H1 (cell line): ENCODE measurements at regions not wholly inside any gene's neighbourhood (a gene's known extent, or its start where the extent isn't known, plus 50 kb on each side); places are given as distances from the start of the nearest gene placed in this dataset.
A peak's percentile ranks its signal among the peaks of the same experiment; 100 is the strongest.

Experiments
- CTCF ChIA-PET: fragments of 300-600 bp; sonication (Branson Sonifier 250); formaldehyde crosslinking; loops from one replicate; lab custom pipeline; 2021; ENCODE audit not compliant: partially characterized antibody; lab: Charles Lee
- POLR2A ChIA-PET: fragments of 300-600 bp; sonication (Branson Sonifier 250); formaldehyde crosslinking; loops from one replicate; lab custom pipeline; 2021; ENCODE audit warnings: inconsistent platforms; ENCODE audit not compliant: partially characterized antibody; lab: Charles Lee
- DNase-seq, 2 experiments: peaks; one replicate each; pipeline versions ENCODE4 v3.0.0 to v3.0.0-alpha.2; 2010 to 2022; ENCODE audit warnings: low spot score in 2 of 2, low read depth in 1 of 2, mixed read lengths in 1 of 2
- FAIRE-seq: peaks from 2 replicates; lab custom pipeline; 2011; peaks lifted over from hg19 to GRCh38; lab: Jason Lieb, UNC
- H2AFZ ChIP-seq: 2 replicates; pipeline ENCODE4 v1.8.1; 2012; ENCODE audit warnings: low read length, inconsistent platforms
- H2AK5ac ChIP-seq: 2 replicates; pipeline ENCODE4 v1.6.1; 2013; ENCODE audit warnings: low read depth, low read length
- H2BK120ac ChIP-seq: replicated peaks from 2 replicates; pipeline ENCODE3; 2013; ENCODE audit warnings: low read depth, low read length, inconsistent platforms
- H2BK12ac ChIP-seq: 2 replicates; pipeline ENCODE4 v1.6.1; 2013; ENCODE audit warnings: low read depth, low read length
- H2BK15ac ChIP-seq: 2 replicates; pipeline ENCODE4 v1.6.1; 2013; ENCODE audit warnings: low read length
- H2BK20ac ChIP-seq: 2 replicates; pipeline ENCODE4 v1.6.1; 2013; ENCODE audit warnings: low read length
- H2BK5ac ChIP-seq: 2 replicates; pipeline ENCODE4 v1.6.1; 2013; ENCODE audit warnings: low read depth, low read length
- H3K14ac ChIP-seq: 2 replicates; pipeline ENCODE4 v1.6.1; 2013; ENCODE audit warnings: inconsistent platforms; ENCODE audit not compliant: insufficient read length
- H3K18ac ChIP-seq: 2 replicates; pipeline ENCODE4 v1.6.1; 2013; ENCODE audit warnings: low read length; ENCODE audit errors: extremely low read depth
- H3K23ac ChIP-seq: 2 replicates; pipeline ENCODE4 v1.6.1; 2013; ENCODE audit warnings: inconsistent platforms; ENCODE audit not compliant: insufficient read length
- H3K23me2 ChIP-seq: 2 replicates; pipeline ENCODE4 v1.6.1; 2013; ENCODE audit warnings: low read depth, low read length
- H3K27ac ChIP-seq: 2 replicates; pipeline ENCODE4 v1.6.1; 2011; ENCODE audit warnings: low read depth, low read length, inconsistent platforms
- H3K27me3 ChIP-seq, 4 experiments: replicated peaks in 1 of 4; 1 replicate in 1 of 4; 2 replicates in 3 of 4; pipeline versions ENCODE4 v1.6.1 to v1.8.1; 2011 to 2013; ENCODE audit warnings: low read length in 3 of 4, mild to moderate bottlenecking in 3 of 4, inconsistent platforms in 2 of 4, mixed read lengths in 2 of 4, moderate library complexity in 1 of 4; ENCODE audit not compliant: control insufficient read depth in 3 of 4, insufficient read depth in 3 of 4; ENCODE audit errors: extremely low read depth in 1 of 4
- H3K36me3 ChIP-seq, 4 experiments: 2 replicates each; pipeline versions ENCODE4 v1.6.1 to v1.8.1; 2011 to 2013; ENCODE audit warnings: mild to moderate bottlenecking in 4 of 4, low read length in 3 of 4, moderate library complexity in 2 of 4, control low read depth in 1 of 4, inconsistent platforms in 1 of 4; ENCODE audit not compliant: insufficient read depth in 4 of 4, control insufficient read depth in 2 of 4
- H3K4ac ChIP-seq: replicated peaks from 2 replicates; pipeline ENCODE3; 2013; ENCODE audit warnings: low read length, low read depth, mixed read lengths, inconsistent platforms; ENCODE audit not compliant: insufficient read length
- H3K4me1 ChIP-seq, 4 experiments: replicated peaks in 1 of 4; 1 replicate in 1 of 4; 2 replicates in 3 of 4; pipeline versions ENCODE4 v1.6.1 to v1.8.1; 2011 to 2013; ENCODE audit warnings: low read length in 3 of 4, inconsistent platforms in 2 of 4, mixed read lengths in 1 of 4; ENCODE audit not compliant: insufficient read depth in 4 of 4, control insufficient read depth in 3 of 4
- H3K4me2 ChIP-seq, 2 experiments: 2 replicates each; pipeline versions ENCODE4 v1.6.1 to v1.8.1; 2011 to 2013; ENCODE audit warnings: low read depth in 2 of 2, low read length in 2 of 2, control low read depth in 1 of 2, inconsistent platforms in 1 of 2, mild to moderate bottlenecking in 1 of 2; ENCODE audit not compliant: insufficient read depth in 1 of 2
- H3K4me3 ChIP-seq, 4 experiments: fragments of 200-600, 300-600 bp in 1 of 4; sonication (generic), shearing (Covaris generic), sonication (Bioruptor Twin) in 1 of 4; 2 replicates each; pipeline versions ENCODE4 v1.5.1 to v1.8.1; 2011 to 2016; ENCODE audit warnings: low read length in 4 of 4, low read depth in 3 of 4, control low read depth in 2 of 4, inconsistent platforms in 2 of 4, mild to moderate bottlenecking in 2 of 4, mixed read lengths in 1 of 4, moderate library complexity in 1 of 4; ENCODE audit not compliant: insufficient read depth in 2 of 4; ENCODE audit errors: extremely low read depth in 1 of 4
- H3K56ac ChIP-seq: replicated peaks from 2 replicates; pipeline ENCODE3; 2013; ENCODE audit warnings: low read depth, mild to moderate bottlenecking, mixed read lengths, low read length, inconsistent platforms; ENCODE audit not compliant: insufficient read length
- H3K79me1 ChIP-seq: 2 replicates; pipeline ENCODE4 v1.6.1; 2013; ENCODE audit warnings: low read depth, low read length, control low read depth
- H3K79me2 ChIP-seq, 2 experiments: 2 replicates each; pipeline versions ENCODE4 v1.6.1 to v1.8.1; 2012 to 2013; ENCODE audit warnings: low read length in 2 of 2, mild to moderate bottlenecking in 2 of 2, inconsistent platforms in 1 of 2; ENCODE audit not compliant: insufficient read depth in 2 of 2, control insufficient read depth in 1 of 2
- H3K9ac ChIP-seq, 4 experiments: replicated peaks in 1 of 4; 1 replicate in 1 of 4; 2 replicates in 3 of 4; pipeline versions ENCODE4 v1.6.1 to v1.8.1; 2011 to 2013; ENCODE audit warnings: low read depth in 3 of 4, low read length in 3 of 4, control low read depth in 2 of 4, mild to moderate bottlenecking in 2 of 4, moderate library complexity in 2 of 4, inconsistent platforms in 1 of 4; ENCODE audit errors: extremely low read depth in 1 of 4
- H3K9me3 ChIP-seq, 2 experiments: 2 replicates each; pipeline versions ENCODE4 v1.6.1 to v1.8.1; 2012 to 2013; ENCODE audit warnings: mild to moderate bottlenecking in 2 of 2, moderate library complexity in 2 of 2, control low read depth in 1 of 2, inconsistent platforms in 1 of 2, low read depth in 1 of 2, low read length in 1 of 2, mixed read lengths in 1 of 2; ENCODE audit not compliant: insufficient read depth in 2 of 2
- H4K20me1 ChIP-seq, 2 experiments: replicated peaks in 1 of 2; 2 replicates each; pipeline versions ENCODE3 to v1.8.1; 2011 to 2013; ENCODE audit warnings: inconsistent platforms in 2 of 2, low read length in 2 of 2, mild to moderate bottlenecking in 1 of 2; ENCODE audit not compliant: insufficient read depth in 2 of 2, control insufficient read depth in 1 of 2
- H4K5ac ChIP-seq: 2 replicates; pipeline ENCODE4 v1.6.1; 2013; ENCODE audit warnings: low read length, low read depth, mixed read lengths, inconsistent platforms; ENCODE audit not compliant: insufficient read length
- H4K8ac ChIP-seq: 2 replicates; pipeline ENCODE4 v1.8.0; 2013; ENCODE audit warnings: mild to moderate bottlenecking, moderate library complexity, low read length, inconsistent platforms; ENCODE audit not compliant: insufficient read depth; ENCODE audit errors: extremely low read depth
- H4K91ac ChIP-seq: replicated peaks from 2 replicates; pipeline ENCODE3; 2013; ENCODE audit warnings: low read length, mixed read lengths, inconsistent platforms; ENCODE audit not compliant: insufficient read length
- RBBP5 ChIP-seq: IDR thresholded peaks from 2 replicates; pipeline ENCODE4 v1.7.1; 2012; ENCODE audit warnings: low read depth, mild to moderate bottlenecking, inconsistent platforms, low read length, moderate library complexity, borderline replicate concordance
- WGBS, 2 experiments: shearing (Covaris generic) in 1 of 2; methylation state at CpG; one replicate each; pipeline versions ENCODE4 v1.1.6 to v1.1.7; 2013 to 2015; ENCODE audit warnings: low lambda C conversion rate in 2 of 2, mixed read lengths in 2 of 2, inconsistent platforms in 1 of 2, low coverage in 1 of 2, missing lambda C conversion rate in 1 of 2; ENCODE audit not compliant: insufficient replicate concordance in 2 of 2, insufficient coverage in 1 of 2, insufficient read length in 1 of 2; ENCODE audit errors: extremely low coverage in 1 of 2, missing lambda C conversion rate in 1 of 2; 5-methylcytosine and 5-hydroxymethylcytosine counted together

DNA sequence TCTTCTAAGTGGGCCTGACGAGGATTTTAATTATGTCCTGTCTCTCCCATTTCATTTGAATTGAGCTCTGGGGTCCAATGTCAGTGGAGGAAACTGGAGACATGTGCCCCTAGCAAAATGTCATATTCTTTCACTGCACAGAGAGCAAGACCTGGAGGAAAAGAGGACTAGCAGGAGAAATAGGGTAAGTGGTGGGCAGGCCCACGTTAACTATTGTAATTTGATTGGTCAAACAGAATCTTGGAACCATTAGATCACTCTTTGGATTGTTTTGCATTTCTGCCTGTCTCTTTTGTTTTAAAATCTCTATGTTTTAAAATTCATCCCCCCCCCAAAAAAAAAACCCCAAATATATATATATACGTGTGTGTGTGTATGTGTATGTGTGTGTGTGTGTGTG, 113.9 kb upstream of the PELI2 start:
- Histone ChIP-seq H3K9me3 (peaks cover 5% of the 10 kb centered on the region in 2 experiments; a peak in 2 of 4 replicates), H3K36me3 (0 out of 8 replicates have a peak, but pooled peaks cover 0 to 3% (median 0%) of the 10 kb centered on the region in 4 experiments), H3K4me1 (peaks cover 4 to 11% (median 9%) of the 10 kb centered on the region in 4 experiments), H4K91ac (no peak overlapping the region), H2BK12ac (peak overlapping the region; percentile 60; the same call in 1 of the 2 replicates), H3K9ac (no peak overlapping the region), H3K4me3 (no peak overlapping the region), H3K23me2 (no peaks in the 10 kb centered on the region), H2BK5ac (no peak overlapping the region), H4K20me1 (no peaks in the 10 kb centered on the region), H3K4ac (no peak overlapping the region), H2BK20ac (0 out of 2 replicates have a peak overlapping the region, but pooled peaks have one; percentile 18), H2BK15ac (no peak overlapping the region), H2BK120ac (no peak overlapping the region), H3K18ac (no peak overlapping the region), H3K14ac (no peak overlapping the region), H4K8ac (no peak overlapping the region), H2AFZ (no peak overlapping the region), H3K23ac (no peak overlapping the region), H3K79me1 (no peaks in the 10 kb centered on the region), H3K79me2 (no peaks in the 10 kb centered on the region), H4K5ac (no peak overlapping the region), H3K4me2 (0 out of 4 replicates have a peak overlapping the region, but pooled peaks of 1 of the 2 experiments have one; percentile 22), H3K56ac (no peak overlapping the region), H2AK5ac (0 out of 2 replicates have a peak overlapping the region, but pooled peaks have one; percentile 13), H3K27ac (no peak overlapping the region), H3K27me3 (no peaks in the 10 kb centered on the region; a peak in 1 of 7 replicates)
- ChIA-PET POLR2A (no interaction called here), CTCF (interaction anchor here (1.4 kb wide), 1 partner anchor 19 kb away, joined by 3 read pairs; no protein-coding TSS in a partner anchor)
- no peak for DNase-seq
- no peak for FAIRE-seq
- no peak for TF ChIP-seq RBBP5
- 73% methylated on average over 3 of the region's 3 CpGs; no CpG with 5 or more reads in 1 of the 2 experiments for WGBS, 2 experiments
